Tibial nerve (tissue), 3 donors: ENCODE measurements at regions not wholly inside any gene's neighbourhood (a gene's known extent, or its start where the extent isn't known, plus 50 kb on each side); places are given as distances from the start of the nearest gene placed in this dataset.

Source experiments
- POLR2A ChIP-seq, 2 donors: fragments of 450-650 bp; IDR thresholded peaks; one replicate each; pipeline ENCODE4 v1.6.1; 2017; ENCODE audit warnings: antibody characterized with exemption in 2 of 2, mild to moderate bottlenecking in 2 of 2, moderate library complexity in 2 of 2
- TF ChIP-seq, protein P1 (sequence below), 5 experiments: fragments of 200-600 bp in 3 of 5; fragments of 450-650 bp in 2 of 5; sonication (generic) in 3 of 5; IDR thresholded peaks; one replicate each; pipeline ENCODE4 v1.5.1; 2016 to 2019; ENCODE audit warnings: antibody characterized with exemption in 5 of 5, mild to moderate bottlenecking in 3 of 5, moderate library complexity in 2 of 5

GRCh38 chr18:34592961-34593382 is 117.1 kb upstream of the DTNA start:
- TF ChIP-seq, protein P1, sequence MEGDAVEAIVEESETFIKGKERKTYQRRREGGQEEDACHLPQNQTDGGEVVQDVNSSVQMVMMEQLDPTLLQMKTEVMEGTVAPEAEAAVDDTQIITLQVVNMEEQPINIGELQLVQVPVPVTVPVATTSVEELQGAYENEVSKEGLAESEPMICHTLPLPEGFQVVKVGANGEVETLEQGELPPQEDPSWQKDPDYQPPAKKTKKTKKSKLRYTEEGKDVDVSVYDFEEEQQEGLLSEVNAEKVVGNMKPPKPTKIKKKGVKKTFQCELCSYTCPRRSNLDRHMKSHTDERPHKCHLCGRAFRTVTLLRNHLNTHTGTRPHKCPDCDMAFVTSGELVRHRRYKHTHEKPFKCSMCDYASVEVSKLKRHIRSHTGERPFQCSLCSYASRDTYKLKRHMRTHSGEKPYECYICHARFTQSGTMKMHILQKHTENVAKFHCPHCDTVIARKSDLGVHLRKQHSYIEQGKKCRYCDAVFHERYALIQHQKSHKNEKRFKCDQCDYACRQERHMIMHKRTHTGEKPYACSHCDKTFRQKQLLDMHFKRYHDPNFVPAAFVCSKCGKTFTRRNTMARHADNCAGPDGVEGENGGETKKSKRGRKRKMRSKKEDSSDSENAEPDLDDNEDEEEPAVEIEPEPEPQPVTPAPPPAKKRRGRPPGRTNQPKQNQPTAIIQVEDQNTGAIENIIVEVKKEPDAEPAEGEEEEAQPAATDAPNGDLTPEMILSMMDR (IDR thresholded peaks at IDR 0.05), result no peak
- TF ChIP-seq POLR2A (IDR thresholded peaks at IDR 0.05), result no peak
